IMR-90 (cell line): ENCODE measurements at regions not wholly inside any gene's neighbourhood (a gene's known extent, or its start where the extent isn't known, plus 50 kb on each side); places are given as distances from the start of the nearest gene placed in this dataset.

Experiments
- ATAC-seq: fragments of 200-7000 bp; cut with Tn5 transposase; 2 replicates; pipeline ENCODE4 v1.9.1; 2020; ENCODE audit warnings: low read depth, mild to moderate bottlenecking, moderate library complexity
- BruUV-seq: library from RNA; stranded (reverse); fragments of 400-500 nt; replicated peaks from 2 replicates; lab custom pipeline; 2021; lab: Mats Ljungman, UMichigan
- CTCF ChIA-PET: fragments of 300-600 bp; formaldehyde crosslinking; extraction: SDS; loops from one replicate; lab custom pipeline; 2021; ENCODE audit warnings: antibody characterized with exemption; lab: Yijun Ruan, JAX
- POLR2A ChIA-PET: fragments of 300-600 bp; sonication (Branson Sonifier 250); formaldehyde crosslinking; loops from one replicate; lab custom pipeline; 2022; ENCODE audit warnings: antibody characterized with exemption; ENCODE audit not compliant: unreplicated experiment; lab: Charles Lee
- DNase-seq: peaks from one replicate; pipeline ENCODE4 v3.0.0; 2013
- H2AFZ ChIP-seq: replicated peaks from 2 replicates; pipeline ENCODE3; 2013; ENCODE audit warnings: low read length, mild to moderate bottlenecking; ENCODE audit not compliant: poor library complexity
- H2AK5ac ChIP-seq: 2 replicates; pipeline ENCODE4 v1.6.1; 2013; ENCODE audit warnings: low read depth, low read length, inconsistent platforms
- H2AK9ac ChIP-seq: replicated peaks from 2 replicates; pipeline ENCODE3; 2013; ENCODE audit warnings: mild to moderate bottlenecking, low read depth, low read length, moderate library complexity; ENCODE audit not compliant: poor library complexity
- H2BK120ac ChIP-seq: 2 replicates; pipeline ENCODE4 v1.6.1; 2013; ENCODE audit warnings: low read depth, low read length, inconsistent platforms
- H2BK15ac ChIP-seq: 3 replicates; pipeline ENCODE4 v1.6.1; 2013; ENCODE audit warnings: low read depth, low read length, inconsistent platforms
- H2BK20ac ChIP-seq: 2 replicates; pipeline ENCODE4 v1.6.1; 2013; ENCODE audit warnings: low read depth, mild to moderate bottlenecking, inconsistent platforms, low read length, moderate library complexity
- H2BK5ac ChIP-seq: 2 replicates; pipeline ENCODE4 v1.6.1; 2013; ENCODE audit warnings: mild to moderate bottlenecking, low read depth, low read length, inconsistent platforms; ENCODE audit not compliant: poor library complexity, severe bottlenecking
- H3K14ac ChIP-seq: replicated peaks from 2 replicates; pipeline ENCODE4 v1.6.1; 2013; ENCODE audit warnings: low read depth, low read length, inconsistent platforms
- H3K18ac ChIP-seq: 2 replicates; pipeline ENCODE4 v1.6.1; 2013; ENCODE audit warnings: low read depth, low read length, control low read depth
- H3K23ac ChIP-seq: 2 replicates; pipeline ENCODE4 v1.6.1; 2013; ENCODE audit warnings: low read depth, low read length, inconsistent platforms
- H3K27ac ChIP-seq: 2 replicates; pipeline ENCODE4 v1.5.1; 2013; ENCODE audit warnings: mild to moderate bottlenecking, control low read depth, low read length; ENCODE audit not compliant: insufficient read depth
- H3K27me3 ChIP-seq: 2 replicates; pipeline ENCODE4 v1.6.1; 2013; ENCODE audit warnings: low read length; ENCODE audit not compliant: control insufficient read depth, insufficient read depth
- H3K36me3 ChIP-seq: 2 replicates; pipeline ENCODE4 v1.6.1; 2013; ENCODE audit warnings: low read length, mixed read lengths; ENCODE audit not compliant: control insufficient read depth, insufficient read depth
- H3K4ac ChIP-seq: 2 replicates; pipeline ENCODE4 v1.6.1; 2013; ENCODE audit warnings: low read depth, low read length, inconsistent platforms
- H3K4me1 ChIP-seq: 2 replicates; pipeline ENCODE4 v1.6.1; 2013; ENCODE audit warnings: low read length, mixed read lengths; ENCODE audit not compliant: control insufficient read depth, insufficient read depth
- H3K4me2 ChIP-seq: 2 replicates; pipeline ENCODE4 v1.6.1; 2013; ENCODE audit warnings: low read depth, mild to moderate bottlenecking, control low read depth, low read length, moderate library complexity
- H3K4me3 ChIP-seq: 2 replicates; pipeline ENCODE4 v1.5.1; 2013; ENCODE audit warnings: low read depth, mild to moderate bottlenecking, control low read depth, low read length, moderate library complexity; ENCODE audit not compliant: insufficient read depth
- H3K56ac ChIP-seq: 2 replicates; pipeline ENCODE4 v1.6.1; 2013; ENCODE audit warnings: low read length, inconsistent platforms; ENCODE audit not compliant: insufficient read depth; ENCODE audit errors: extremely low read depth
- H3K79me1 ChIP-seq, 2 experiments: 2 replicates each; pipeline ENCODE4 v1.6.1; 2013; ENCODE audit warnings: low read length in 2 of 2, inconsistent platforms in 1 of 2, low read depth in 1 of 2
- H3K9ac ChIP-seq: 2 replicates; pipeline ENCODE4 v1.6.1; 2013; ENCODE audit warnings: low read depth, low read length, control low read depth
- H3K9me1 ChIP-seq: 2 replicates; pipeline ENCODE4 v1.6.1; 2013; ENCODE audit warnings: low read length, inconsistent platforms; ENCODE audit not compliant: insufficient read depth
- H3K9me3 ChIP-seq: 2 replicates; pipeline ENCODE4 v1.6.1; 2013; ENCODE audit warnings: low read length; ENCODE audit not compliant: control insufficient read depth, insufficient read depth
- H4K20me1 ChIP-seq: 2 replicates; pipeline ENCODE4 v1.6.1; 2013; ENCODE audit warnings: low read length, inconsistent platforms; ENCODE audit not compliant: insufficient read depth
- H4K5ac ChIP-seq: 2 replicates; pipeline ENCODE4 v1.6.1; 2013; ENCODE audit warnings: mild to moderate bottlenecking, low read depth, low read length, control low read depth
- H4K8ac ChIP-seq, 2 experiments: 2 replicates each; pipeline ENCODE4 v1.6.1; 2013; ENCODE audit warnings: low read depth in 2 of 2, low read length in 2 of 2, control low read depth in 1 of 2, inconsistent platforms in 1 of 2
- H4K91ac ChIP-seq: 2 replicates; pipeline ENCODE4 v1.6.1; 2013; ENCODE audit warnings: low read depth, low read length, inconsistent platforms; ENCODE audit not compliant: insufficient read depth
- BHLHE40 ChIP-seq: fragments of 150-350 bp; IDR thresholded peaks from 2 replicates; pipeline ENCODE4 v1.6.1; 2016; ENCODE audit warnings: mild to moderate bottlenecking, low read depth, low read length
- CEBPB ChIP-seq: IDR thresholded peaks from 2 replicates; pipeline ENCODE4 v1.6.1; 2012; ENCODE audit warnings: low read depth, low read length, improper control_type of control experiment
- CHD1 ChIP-seq: IDR thresholded peaks from 2 replicates; pipeline ENCODE4 v1.6.1; 2012; ENCODE audit warnings: low read depth, low read length, improper control_type of control experiment
- FOS ChIP-seq: fragments of 150-350 bp; IDR thresholded peaks from 2 replicates; pipeline ENCODE4 v1.6.1; 2016; ENCODE audit warnings: low read depth, low read length
- MAFK ChIP-seq: IDR thresholded peaks from 2 replicates; pipeline ENCODE4 v1.6.1; 2012; ENCODE audit warnings: low read depth, low read length, improper control_type of control experiment
- MAZ ChIP-seq: IDR thresholded peaks from 2 replicates; pipeline ENCODE4 v1.6.1; 2012; ENCODE audit warnings: low read depth, mild to moderate bottlenecking, low read length, improper control_type of control experiment, moderate library complexity, borderline replicate concordance
- MXI1 ChIP-seq: IDR thresholded peaks from 2 replicates; pipeline ENCODE4 v1.6.1; 2012; ENCODE audit warnings: low read depth, mild to moderate bottlenecking, low read length, moderate library complexity, borderline replicate concordance
- NFE2L2 ChIP-seq: fragments of 150-350 bp; IDR thresholded peaks from 2 replicates; pipeline ENCODE4 v1.6.1; 2016; ENCODE audit warnings: low read depth, mild to moderate bottlenecking, low read length
- POLR2A ChIP-seq: IDR thresholded peaks from 2 replicates; pipeline ENCODE4 v1.6.1; 2012; ENCODE audit warnings: mild to moderate bottlenecking, low read depth, low read length
- RAD21 ChIP-seq: IDR thresholded peaks from 2 replicates; pipeline ENCODE4 v1.6.1; 2012; ENCODE audit warnings: low read length, improper control_type of control experiment
- RCOR1 ChIP-seq: IDR thresholded peaks from 2 replicates; pipeline ENCODE4 v1.6.1; 2012; ENCODE audit warnings: mild to moderate bottlenecking, low read length, improper control_type of control experiment; ENCODE audit not compliant: insufficient replicate concordance
- RFX5 ChIP-seq: IDR thresholded peaks from 2 replicates; pipeline ENCODE4 v1.8.0; 2012; ENCODE audit warnings: low read depth, mild to moderate bottlenecking, low read length, moderate library complexity
- SMC3 ChIP-seq: fragments of 150-350 bp; IDR thresholded peaks from 2 replicates; pipeline ENCODE4 v1.6.1; 2016; ENCODE audit warnings: low read depth, mild to moderate bottlenecking, antibody characterized with exemption, low read length, moderate library complexity
- WGBS, 2 experiments: methylation state at CpG; one replicate each; pipeline versions ENCODE4 v1.1.5 to v1.1.7; 2013; ENCODE audit warnings: missing lambda C conversion rate in 2 of 2; ENCODE audit not compliant: insufficient read length in 1 of 2; ENCODE audit errors: extremely low coverage in 2 of 2; 5-methylcytosine and 5-hydroxymethylcytosine counted together
- dilution Hi-C: fragments of 300-500 bp; cut with HindIII; formaldehyde crosslinking; loops from one replicate; pipeline ENCODE4 v1.14.3; 2018; ENCODE audit warnings: low sequenced_read_pairs; ENCODE audit not compliant: unreplicated experiment
- in situ Hi-C: fragments of 300-500 bp; cut with MboI; formaldehyde crosslinking; loops from 3 replicates; pipeline ENCODE4 v1.14.3; 2019; ENCODE audit warnings: low sequenced_read_pairs, inconsistent platforms, mixed read lengths
- intact Hi-C: fragments of 100-400 bp; cut with micrococcal nuclease; formaldehyde crosslinking; loops from 2 replicates; pipeline ENCODE4 v1.10.0; 2022
- TF ChIP-seq, protein P1 (sequence below): fragments of 150-350 bp; IDR thresholded peaks from 2 replicates; pipeline ENCODE4 v1.6.1; 2017; ENCODE audit warnings: mild to moderate bottlenecking, antibody characterized with exemption, low read length, low read depth
- TF ChIP-seq, protein P2 (sequence below): conservative IDR thresholded peaks from 2 replicates; pipeline ENCODE4 v1.5.1; 2012; ENCODE audit warnings: mild to moderate bottlenecking, low read depth, low read length, improper control_type of control experiment
- TF ChIP-seq, protein P3 (sequence below): fragments of 150-350 bp; IDR thresholded peaks from 2 replicates; pipeline ENCODE4 v1.6.1; 2016; ENCODE audit warnings: low read depth, mild to moderate bottlenecking, low read length, moderate library complexity, borderline replicate concordance

- ChIA-PET POLR2A (no interaction called here), CTCF (no interaction called here)
- no peak overlapping the region for H2BK20ac ChIP-seq
- no peak for ATAC-seq
- no peaks in the 10 kb centered on the region for H3K27me3 ChIP-seq
- in situ Hi-C loops: no loop called here
- DNase-seq: no peak
- H3K9ac ChIP-seq: no peak overlapping the region
- H3K23ac ChIP-seq: no peak overlapping the region
- H3K14ac ChIP-seq: no peak overlapping the region
- no CpG with 5 or more reads among the region's 1 CpG for WGBS, 2 experiments
- intact Hi-C loops: no loop called here
- H3K9me1 ChIP-seq: no peaks in the 10 kb centered on the region
- no peaks in the 10 kb centered on the region for H3K4me1 ChIP-seq
- H3K27ac ChIP-seq: no peak overlapping the region
- no peak overlapping the region for H3K4ac ChIP-seq
- H4K8ac ChIP-seq: no peak overlapping the region
- no TSS peak for BruUV-seq
- H3K79me1 ChIP-seq: no peaks in the 10 kb centered on the region
- H3K9me3 ChIP-seq: no peaks in the 10 kb centered on the region
- H2AK5ac ChIP-seq: no peak overlapping the region
- H2BK5ac ChIP-seq: no peak overlapping the region
- no peak overlapping the region for H3K4me3 ChIP-seq
- H4K91ac ChIP-seq: no peak overlapping the region
- no peak overlapping the region for H2AK9ac ChIP-seq
- H3K36me3 ChIP-seq: no peaks in the 10 kb centered on the region
- no peak overlapping the region for H4K5ac ChIP-seq
- no peak overlapping the region for H2BK120ac ChIP-seq
- no peak overlapping the region for H2AFZ ChIP-seq
- TF ChIP-seq POLR2A (no peak), BHLHE40 (no peak), CEBPB (no peak), CHD1 (no peak), FOS (no peak), MAFK (no peak), RAD21 (no peak), MAZ (no peak), RCOR1 (no peak), SMC3 (no peak), MXI1 (no peak), RFX5 (no peak), NFE2L2 (no peak)
- TF ChIP-seq, protein P1, sequence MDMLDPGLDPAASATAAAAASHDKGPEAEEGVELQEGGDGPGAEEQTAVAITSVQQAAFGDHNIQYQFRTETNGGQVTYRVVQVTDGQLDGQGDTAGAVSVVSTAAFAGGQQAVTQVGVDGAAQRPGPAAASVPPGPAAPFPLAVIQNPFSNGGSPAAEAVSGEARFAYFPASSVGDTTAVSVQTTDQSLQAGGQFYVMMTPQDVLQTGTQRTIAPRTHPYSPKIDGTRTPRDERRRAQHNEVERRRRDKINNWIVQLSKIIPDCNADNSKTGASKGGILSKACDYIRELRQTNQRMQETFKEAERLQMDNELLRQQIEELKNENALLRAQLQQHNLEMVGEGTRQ: no peak
- TF ChIP-seq, protein P2, sequence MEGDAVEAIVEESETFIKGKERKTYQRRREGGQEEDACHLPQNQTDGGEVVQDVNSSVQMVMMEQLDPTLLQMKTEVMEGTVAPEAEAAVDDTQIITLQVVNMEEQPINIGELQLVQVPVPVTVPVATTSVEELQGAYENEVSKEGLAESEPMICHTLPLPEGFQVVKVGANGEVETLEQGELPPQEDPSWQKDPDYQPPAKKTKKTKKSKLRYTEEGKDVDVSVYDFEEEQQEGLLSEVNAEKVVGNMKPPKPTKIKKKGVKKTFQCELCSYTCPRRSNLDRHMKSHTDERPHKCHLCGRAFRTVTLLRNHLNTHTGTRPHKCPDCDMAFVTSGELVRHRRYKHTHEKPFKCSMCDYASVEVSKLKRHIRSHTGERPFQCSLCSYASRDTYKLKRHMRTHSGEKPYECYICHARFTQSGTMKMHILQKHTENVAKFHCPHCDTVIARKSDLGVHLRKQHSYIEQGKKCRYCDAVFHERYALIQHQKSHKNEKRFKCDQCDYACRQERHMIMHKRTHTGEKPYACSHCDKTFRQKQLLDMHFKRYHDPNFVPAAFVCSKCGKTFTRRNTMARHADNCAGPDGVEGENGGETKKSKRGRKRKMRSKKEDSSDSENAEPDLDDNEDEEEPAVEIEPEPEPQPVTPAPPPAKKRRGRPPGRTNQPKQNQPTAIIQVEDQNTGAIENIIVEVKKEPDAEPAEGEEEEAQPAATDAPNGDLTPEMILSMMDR: no peak
- TF ChIP-seq, protein P3, sequence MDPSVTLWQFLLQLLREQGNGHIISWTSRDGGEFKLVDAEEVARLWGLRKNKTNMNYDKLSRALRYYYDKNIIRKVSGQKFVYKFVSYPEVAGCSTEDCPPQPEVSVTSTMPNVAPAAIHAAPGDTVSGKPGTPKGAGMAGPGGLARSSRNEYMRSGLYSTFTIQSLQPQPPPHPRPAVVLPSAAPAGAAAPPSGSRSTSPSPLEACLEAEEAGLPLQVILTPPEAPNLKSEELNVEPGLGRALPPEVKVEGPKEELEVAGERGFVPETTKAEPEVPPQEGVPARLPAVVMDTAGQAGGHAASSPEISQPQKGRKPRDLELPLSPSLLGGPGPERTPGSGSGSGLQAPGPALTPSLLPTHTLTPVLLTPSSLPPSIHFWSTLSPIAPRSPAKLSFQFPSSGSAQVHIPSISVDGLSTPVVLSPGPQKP: no peak
- H3K4me2 ChIP-seq: no peak overlapping the region
- no peak overlapping the region for H2BK15ac ChIP-seq
- no peak overlapping the region for H3K56ac ChIP-seq
- dilution Hi-C loops: no loop called here
- H4K20me1 ChIP-seq: no peaks in the 10 kb centered on the region
- H3K18ac ChIP-seq: no peak overlapping the region
Observed at GRCh38 chr2:8065191-8065590, 616.7 kb upstream of the ID2 start.
